IPS-18c (cell line): ENCODE measurements at regions not wholly inside any gene's neighbourhood (a gene's known extent, or its start where the extent isn't known, plus 50 kb on each side); places are given as distances from the start of the nearest gene placed in this dataset.

Experiments used
- H3K4me3 ChIP-seq: 2 replicates; pipeline ENCODE4 v1.7.0; 2013; ENCODE audit warnings: low read depth, mild to moderate bottlenecking, low read length, moderate library complexity; ENCODE audit not compliant: insufficient read depth
- H3K9me3 ChIP-seq: one replicate; pipeline ENCODE4 v1.6.1; 2013; ENCODE audit warnings: mild to moderate bottlenecking, low read length, moderate library complexity; ENCODE audit not compliant: control insufficient read depth, insufficient read depth

DNA sequence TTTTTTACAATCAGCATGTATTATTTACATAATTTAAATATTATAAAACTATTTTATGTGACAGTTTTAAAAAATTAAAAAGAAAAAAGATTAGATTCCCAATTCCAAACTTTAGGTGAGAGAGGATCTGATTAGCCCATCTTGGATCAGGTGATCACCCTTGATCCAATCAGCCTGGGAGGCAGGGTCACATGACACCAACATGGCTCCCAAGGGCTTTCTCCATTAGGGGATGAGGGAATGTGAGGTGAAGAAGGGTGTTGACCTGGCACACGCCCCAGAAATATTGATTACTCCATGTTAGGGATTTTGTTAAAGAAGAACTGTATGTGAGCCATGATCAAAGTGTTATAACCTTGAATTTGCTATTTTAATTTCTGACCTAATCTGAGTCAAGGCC, 225.4 kb downstream of the RBM19 start:
- Histone ChIP-seq H3K9me3 (no peaks in the 10 kb centered on the region), H3K4me3 (no peak overlapping the region)

DNA sequence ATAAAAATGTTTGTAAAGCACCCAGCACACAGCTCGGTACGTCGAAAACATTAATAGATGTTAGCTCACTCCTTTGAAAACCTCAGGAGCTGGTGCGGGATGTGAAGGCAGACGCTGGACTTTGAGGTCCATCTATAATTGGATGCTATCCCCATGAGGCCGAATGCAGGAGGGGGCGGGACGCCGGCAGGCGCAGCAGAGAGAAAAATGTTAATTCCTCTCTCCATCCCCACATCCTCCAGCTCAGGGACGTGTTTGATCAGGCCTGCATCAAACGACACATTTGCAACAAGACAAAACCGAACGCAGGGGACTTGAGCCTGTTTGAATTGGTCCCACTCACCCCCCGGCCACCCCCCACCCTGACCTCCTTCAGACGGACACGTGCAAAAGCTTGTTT, 231.0 kb downstream of the RBM19 start:
- Histone ChIP-seq H3K4me3 (no peak overlapping the region), H3K9me3 (no peaks in the 10 kb centered on the region)

DNA sequence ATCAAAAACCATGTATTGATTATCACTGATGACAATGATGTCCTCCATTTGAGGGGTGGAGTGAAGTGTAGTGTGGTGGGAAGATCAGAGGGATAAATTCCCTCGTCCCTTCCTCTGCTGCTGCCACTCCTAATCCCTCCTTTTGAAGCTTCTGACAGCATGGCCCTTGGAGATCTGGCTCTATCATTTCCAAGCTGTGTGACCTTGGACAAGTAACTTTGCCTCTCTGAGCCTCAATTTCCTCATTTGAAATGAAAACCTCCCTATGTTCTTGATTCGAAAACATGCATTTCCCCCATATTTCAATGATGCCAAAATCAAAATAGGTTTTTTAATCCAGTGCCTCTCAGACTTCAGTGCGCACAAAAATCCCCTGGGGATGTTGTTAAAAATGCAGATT, 231.6 kb downstream of the RBM19 start:
- H3K9me3 ChIP-seq: no peaks in the 10 kb centered on the region
- H3K4me3 ChIP-seq: no peak overlapping the region

DNA sequence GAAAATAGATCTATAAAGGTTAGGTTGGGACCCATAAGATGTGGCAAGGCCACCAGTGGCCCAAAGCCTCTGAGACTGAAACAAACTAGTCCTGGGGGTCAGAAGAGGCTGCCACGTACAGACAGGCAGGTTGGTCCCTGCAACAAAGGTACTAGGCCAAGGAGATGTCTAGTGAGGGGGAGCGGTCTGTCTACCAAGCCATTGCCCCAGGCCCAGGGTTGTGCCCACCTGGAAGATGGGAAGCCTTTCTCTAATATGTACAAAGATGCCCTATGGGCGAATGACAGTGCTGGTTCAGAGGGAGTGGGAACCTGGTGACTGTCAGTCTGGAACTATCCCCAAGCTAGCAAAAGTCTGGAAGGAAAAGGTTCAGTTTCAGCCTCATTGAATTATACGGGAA, 233.2 kb downstream of the RBM19 start:
- H3K4me3 ChIP-seq: no peak overlapping the region
- no peaks in the 10 kb centered on the region for H3K9me3 ChIP-seq

DNA sequence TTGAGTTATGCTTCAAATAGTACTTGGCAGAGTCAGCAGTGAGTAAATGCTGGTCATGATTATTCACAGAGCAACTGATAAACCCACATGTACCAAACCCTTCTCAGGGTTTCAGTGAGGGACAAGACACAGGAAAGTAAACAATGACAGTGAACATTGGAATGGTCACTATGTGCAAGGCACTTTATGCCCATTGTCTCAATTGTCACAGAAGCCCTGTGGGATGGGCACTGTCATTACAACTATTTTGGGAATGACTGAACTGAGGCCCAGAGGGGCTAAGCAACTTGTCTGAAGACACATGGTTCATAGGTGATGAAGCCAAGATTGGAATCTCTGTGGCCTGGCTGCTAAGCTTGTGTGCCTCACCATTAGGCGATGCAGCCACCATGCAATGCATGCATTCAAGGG, 238.5 kb downstream of the RBM19 start:
- H3K4me3 ChIP-seq: no peak overlapping the region
- no peaks in the 10 kb centered on the region for H3K9me3 ChIP-seq

- no peak overlapping the region for H3K4me3 ChIP-seq
- H3K9me3 ChIP-seq: peaks cover 2% of the 10 kb centered on the region
These were observed 239.8 kb downstream of the RBM19 start for GRCh38 chr12:113726254-113726819.

- no peak overlapping the region for H3K4me3 ChIP-seq
- peaks cover 2% of the 10 kb centered on the region for H3K9me3 ChIP-seq
These were observed 240.6 kb downstream of the RBM19 start for GRCh38 chr12:113725557-113725876.

- no peak overlapping the region for H3K4me3 ChIP-seq
These were observed 241.2 kb downstream of the RBM19 start for GRCh38 chr12:113724794-113725556.

GRCh38 chr12:113723631-113724030, 242.5 kb downstream of the RBM19 start:
- no peak overlapping the region for H3K4me3 ChIP-seq
- H3K9me3 ChIP-seq: peaks cover 2% of the 10 kb centered on the region

More at GRCh38 chr12:113724794-113725556, 241.2 kb downstream of the RBM19 start:
- peaks cover 2% of the 10 kb centered on the region for H3K9me3 ChIP-seq

DNA sequence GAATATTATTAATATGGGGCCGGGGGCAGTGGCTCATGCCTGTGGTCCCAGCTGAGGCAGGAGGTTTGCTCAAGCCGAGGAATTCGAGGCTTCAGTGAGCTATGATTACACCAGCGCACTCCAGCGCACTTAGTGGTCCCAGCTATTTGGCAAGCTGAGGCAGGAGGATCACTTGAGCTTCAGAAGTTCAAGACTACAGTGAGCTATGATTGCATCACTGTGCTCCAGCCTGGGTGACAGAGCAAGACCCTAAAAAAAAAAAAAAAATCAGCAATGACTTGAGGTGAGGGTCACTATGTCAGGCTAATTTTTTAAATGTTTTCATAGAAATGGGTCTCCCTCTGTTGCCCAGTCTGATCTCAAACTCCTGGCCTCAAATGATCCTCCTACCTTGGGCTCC, 243.4 kb downstream of the RBM19 start:
- peaks cover 2% of the 10 kb centered on the region for H3K9me3 ChIP-seq
- no peak overlapping the region for H3K4me3 ChIP-seq

- Histone ChIP-seq H3K9me3 (peaks cover 2% of the 10 kb centered on the region), H3K4me3 (no peak overlapping the region)
These were observed 245.5 kb downstream of the RBM19 start for GRCh38 chr12:113720629-113721028.

DNA sequence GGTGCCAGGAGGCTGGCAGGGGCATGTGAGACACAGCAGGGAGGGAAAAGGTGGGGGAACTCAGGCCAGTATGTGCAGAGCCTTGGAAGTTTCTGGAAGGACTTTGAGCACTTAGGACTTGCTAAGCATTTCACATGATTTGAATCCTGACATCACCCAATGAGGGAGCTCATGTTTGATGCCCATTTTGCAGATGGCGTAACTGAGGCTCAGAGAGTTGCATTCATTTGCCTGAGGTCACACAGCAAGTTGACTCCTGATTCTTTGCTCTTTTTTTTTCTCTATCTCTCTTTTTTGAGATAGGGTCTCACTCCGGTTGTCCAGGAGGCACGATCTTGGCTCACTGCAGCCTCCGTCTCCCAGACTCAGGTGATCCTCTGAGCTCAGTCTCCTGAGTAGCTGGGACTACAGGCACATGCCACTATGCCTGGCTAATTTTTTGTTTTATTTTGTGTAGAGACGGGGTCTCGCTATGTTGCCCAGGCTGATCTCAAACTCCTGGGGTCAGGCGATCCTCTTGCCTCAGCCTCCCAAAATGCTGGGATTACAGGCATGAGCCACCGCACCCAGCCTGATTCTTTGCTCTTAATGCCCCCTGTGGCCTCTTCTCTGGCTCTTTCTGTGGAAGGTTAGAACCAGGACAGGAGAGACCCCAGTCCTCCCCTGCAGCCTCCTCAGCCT, 246.1 kb downstream of the RBM19 start:
- H3K4me3 ChIP-seq: no peak overlapping the region
- H3K9me3 ChIP-seq: peaks cover 2% of the 10 kb centered on the region

DNA sequence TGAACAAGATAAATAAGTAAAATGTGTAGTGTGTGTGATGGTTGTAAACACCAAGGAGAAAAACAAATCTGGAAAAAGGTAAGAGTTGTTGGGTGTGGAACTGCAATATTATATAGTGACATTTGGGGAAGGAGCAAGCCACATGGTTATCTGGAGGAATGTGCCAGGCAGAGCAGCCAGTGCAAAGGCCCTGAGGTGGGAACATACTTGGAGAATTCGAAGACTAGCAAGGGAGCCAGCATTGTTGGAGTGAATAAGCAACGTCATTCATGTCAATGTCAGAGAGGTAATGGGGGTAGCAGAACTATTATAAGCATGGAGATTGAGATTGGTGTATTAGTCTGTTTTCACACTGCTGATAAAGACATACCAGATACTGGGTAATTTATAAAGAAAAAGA, 241.5 kb upstream of the LHX5 start:
- H3K4me3 ChIP-seq: no peak overlapping the region
- peaks cover 2% of the 10 kb centered on the region for H3K9me3 ChIP-seq

DNA sequence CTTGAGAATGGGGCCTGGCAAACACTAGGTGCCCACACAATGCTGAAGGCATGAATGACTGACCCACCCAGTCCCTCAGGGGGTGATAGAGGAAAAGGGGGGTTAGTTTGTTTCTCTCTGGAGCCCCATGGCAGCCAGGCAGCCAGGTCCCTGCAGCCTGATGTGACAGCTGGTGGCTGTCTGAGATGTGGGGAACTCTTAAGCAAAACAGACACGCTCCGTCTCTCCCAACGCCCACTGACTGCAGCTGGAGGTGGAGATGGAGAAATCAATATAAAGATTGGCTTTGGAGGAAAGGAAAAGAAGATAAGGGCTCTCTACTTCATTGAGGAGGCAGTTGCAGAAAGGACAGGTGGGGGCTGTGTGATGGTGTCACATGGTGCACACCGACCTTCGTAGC, 240.8 kb upstream of the LHX5 start:
- H3K4me3 ChIP-seq: no peak overlapping the region
- peaks cover 2% of the 10 kb centered on the region for H3K9me3 ChIP-seq

DNA sequence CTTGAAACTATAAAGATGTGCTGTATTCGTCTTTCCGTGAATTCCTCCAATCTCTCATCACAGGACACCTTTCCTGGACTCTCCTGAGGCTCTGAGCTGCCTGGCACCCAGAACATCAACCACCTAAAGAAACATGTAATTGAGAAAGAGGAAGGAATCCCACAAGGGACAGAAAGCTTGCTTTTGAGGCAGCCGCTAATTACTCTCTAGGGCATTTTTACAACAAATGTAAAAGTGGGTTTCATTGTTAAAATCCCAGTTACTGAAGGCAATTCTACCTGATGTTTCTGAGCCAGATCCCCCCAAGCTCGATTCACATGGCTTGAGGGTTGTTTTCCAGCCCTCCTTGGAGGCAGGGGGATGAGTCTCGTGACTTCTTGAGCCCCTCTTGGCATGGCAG, 238.5 kb upstream of the LHX5 start:
- no peak overlapping the region for H3K4me3 ChIP-seq
- peaks cover 2% of the 10 kb centered on the region for H3K9me3 ChIP-seq

GRCh38 chr12:113709456-113709855, 237.8 kb upstream of the LHX5 start:
- H3K9me3 ChIP-seq: peaks cover 2% of the 10 kb centered on the region
- H3K4me3 ChIP-seq: no peak overlapping the region

DNA sequence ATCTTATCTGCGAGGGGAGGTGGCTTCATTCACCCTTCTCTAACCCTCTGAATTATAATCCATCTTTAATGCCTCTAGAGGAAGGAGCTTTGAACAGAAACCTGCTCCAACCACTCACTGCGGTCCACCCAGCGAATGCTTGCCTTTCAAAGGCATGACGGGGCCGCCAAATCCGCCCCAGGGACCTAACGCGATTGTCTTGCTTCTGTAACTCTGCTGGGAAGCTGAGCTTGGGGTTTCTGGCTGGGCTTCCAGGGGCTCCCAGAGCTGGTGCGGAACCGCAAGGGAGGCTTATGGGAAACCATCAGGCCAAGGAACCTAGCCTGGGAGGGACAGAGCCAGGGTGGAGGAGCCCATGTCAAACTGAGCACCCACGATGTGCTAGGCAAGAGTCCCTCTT, 231.2 kb upstream of the LHX5 start:
- Histone ChIP-seq H3K9me3 (no peaks in the 10 kb centered on the region), H3K4me3 (no peak overlapping the region)

- no peaks in the 10 kb centered on the region for H3K9me3 ChIP-seq
- H3K4me3 ChIP-seq: no peak overlapping the region
These were observed 230.6 kb upstream of the LHX5 start for GRCh38 chr12:113702276-113702675.
